SK-N-MC (cell line): ENCODE measurements at regions not wholly inside any gene's neighbourhood (a gene's known extent, or its start where the extent isn't known, plus 50 kb on each side); places are given as distances from the start of the nearest gene placed in this dataset.

Experiments
- EZH2 ChIP-seq: fragments of 200-600 bp; sonication (generic); IDR thresholded peaks from one replicate; pipeline ENCODE4 v1.6.1; 2017; ENCODE audit warnings: antibody characterized with exemption
- FOXP2 ChIP-seq: optimal IDR thresholded peaks from 2 replicates; pipeline ENCODE3; 2011; ENCODE audit warnings: mild to moderate bottlenecking, moderate library complexity; ENCODE audit not compliant: insufficient read depth; ENCODE audit errors: extremely low read length, control extremely low read depth
- POLR2AphosphoS5 ChIP-seq: IDR thresholded peaks from 2 replicates; pipeline ENCODE4 v1.6.1; 2012; ENCODE audit warnings: mild to moderate bottlenecking, low read depth, low read length, borderline replicate concordance

DNA sequence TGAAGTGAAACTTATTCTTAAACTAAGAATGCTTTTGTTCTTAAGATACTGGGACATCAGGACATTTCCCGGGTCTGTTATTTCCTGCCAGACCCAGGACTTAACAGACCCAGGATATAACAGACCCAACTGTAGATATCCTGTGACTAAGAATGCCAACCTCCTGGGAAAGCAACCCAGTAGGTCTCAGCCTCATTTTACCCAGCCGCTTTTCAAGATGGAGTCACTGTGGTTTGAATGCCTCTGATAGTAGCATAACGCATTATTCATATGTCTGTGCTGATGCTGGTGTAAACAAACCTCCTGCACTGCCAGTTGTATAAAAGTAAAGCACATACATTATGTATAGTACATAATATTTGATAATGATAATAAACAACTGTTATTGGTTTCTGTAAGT, 185.8 kb upstream of the GPRIN3 start:
- TF ChIP-seq POLR2AphosphoS5 (no peak), EZH2 (no peak), FOXP2 (no peak)
